H9 (cell line): ENCODE measurements at regions not wholly inside any gene's neighbourhood (a gene's known extent, or its start where the extent isn't known, plus 50 kb on each side); places are given as distances from the start of the nearest gene placed in this dataset.

Experiments used
- DNase-seq: peaks from one replicate; pipeline ENCODE4 v3.0.0-alpha.2; 2017
- H2AFZ ChIP-seq: one replicate; pipeline ENCODE4 v1.6.1; 2013; ENCODE audit warnings: mild to moderate bottlenecking, low read length, control low read depth, moderate library complexity
- H2AK5ac ChIP-seq: 2 replicates; pipeline ENCODE4 v1.6.1; 2013; ENCODE audit warnings: low read length, control low read depth, mixed read lengths; ENCODE audit not compliant: insufficient read length
- H2BK120ac ChIP-seq: one replicate; pipeline ENCODE4 v1.6.1; 2013; ENCODE audit warnings: low read depth, mild to moderate bottlenecking, low read length, control low read depth, inconsistent platforms; ENCODE audit not compliant: poor library complexity, severe bottlenecking
- H2BK12ac ChIP-seq: 2 replicates; pipeline ENCODE4 v1.6.1; 2013; ENCODE audit warnings: low read length, control low read depth, mixed read lengths, low read depth; ENCODE audit not compliant: insufficient read length
- H2BK15ac ChIP-seq: 2 replicates; pipeline ENCODE4 v1.6.1; 2013; ENCODE audit warnings: low read depth, low read length, control low read depth
- H2BK20ac ChIP-seq: one replicate; pipeline ENCODE4 v1.6.1; 2013; ENCODE audit warnings: low read depth, mild to moderate bottlenecking, low read length, control low read depth, inconsistent platforms; ENCODE audit not compliant: poor library complexity, severe bottlenecking
- H2BK5ac ChIP-seq: 2 replicates; pipeline ENCODE4 v1.6.1; 2013; ENCODE audit warnings: low read length, control low read depth, mixed read lengths; ENCODE audit not compliant: insufficient read length
- H3K14ac ChIP-seq: 2 replicates; pipeline ENCODE4 v1.6.1; 2013; ENCODE audit warnings: low read length, control low read depth; ENCODE audit not compliant: insufficient read depth
- H3K18ac ChIP-seq: 2 replicates; pipeline ENCODE4 v1.6.1; 2013; ENCODE audit warnings: low read depth, mild to moderate bottlenecking, mixed read lengths, low read length, control low read depth; ENCODE audit not compliant: insufficient read length
- H3K23ac ChIP-seq: 2 replicates; pipeline ENCODE4 v1.6.1; 2013; ENCODE audit warnings: low read length, control low read depth, mixed read lengths, low read depth; ENCODE audit not compliant: insufficient read length
- H3K23me2 ChIP-seq: 2 replicates; pipeline ENCODE4 v1.6.1; 2013; ENCODE audit warnings: low read depth, mild to moderate bottlenecking, mixed read lengths, low read length, control low read depth; ENCODE audit not compliant: insufficient read length, poor library complexity, severe bottlenecking
- H3K27ac ChIP-seq: 2 replicates; pipeline ENCODE4 v1.5.1; 2013; ENCODE audit warnings: low read length, control low read depth, mixed read lengths, low read depth; ENCODE audit not compliant: insufficient read length
- H3K27me3 ChIP-seq: 2 replicates; pipeline ENCODE4 v1.6.1; 2013; ENCODE audit warnings: low read length, control low read depth, inconsistent platforms; ENCODE audit not compliant: insufficient read depth
- H3K4ac ChIP-seq: 2 replicates; pipeline ENCODE4 v1.6.1; 2013; ENCODE audit warnings: low read depth, mild to moderate bottlenecking, control low read depth, inconsistent platforms, low read length, moderate library complexity
- H3K4me1 ChIP-seq: 2 replicates; pipeline ENCODE4 v1.6.1; 2013; ENCODE audit warnings: low read length, control low read depth, inconsistent platforms; ENCODE audit not compliant: insufficient read depth
- H3K4me2 ChIP-seq: 2 replicates; pipeline ENCODE4 v1.6.1; 2013; ENCODE audit warnings: low read length, control low read depth, mixed read lengths; ENCODE audit not compliant: insufficient read length, insufficient read depth
- H3K56ac ChIP-seq: 2 replicates; pipeline ENCODE4 v1.6.1; 2013; ENCODE audit warnings: low read depth, mild to moderate bottlenecking, mixed read lengths, low read length, control low read depth; ENCODE audit not compliant: insufficient read length
- H3K79me1 ChIP-seq: 2 replicates; pipeline ENCODE4 v1.6.1; 2013; ENCODE audit warnings: low read depth, mild to moderate bottlenecking, moderate library complexity, low read length, control low read depth, inconsistent platforms; ENCODE audit not compliant: insufficient read depth, poor library complexity, severe bottlenecking
- H3K79me2 ChIP-seq: 2 replicates; pipeline ENCODE4 v1.6.1; 2013; ENCODE audit warnings: low read length, control low read depth, inconsistent platforms; ENCODE audit not compliant: insufficient read depth
- H3K9ac ChIP-seq: 2 replicates; pipeline ENCODE4 v1.6.1; 2013; ENCODE audit warnings: low read length, control low read depth, mixed read lengths; ENCODE audit not compliant: insufficient read length; ENCODE audit errors: extremely low read depth
- H3K9me3 ChIP-seq: one replicate; pipeline ENCODE4 v1.6.1; 2013; ENCODE audit warnings: low read depth, low read length, inconsistent platforms; ENCODE audit not compliant: control insufficient read depth
- H3T11ph ChIP-seq: one replicate; pipeline ENCODE4 v1.6.1; 2013; ENCODE audit warnings: mild to moderate bottlenecking, low read length, control low read depth, inconsistent platforms
- H4K20me1 ChIP-seq: one replicate; pipeline ENCODE4 v1.6.1; 2013; ENCODE audit not compliant: control insufficient read depth, insufficient read length, insufficient read depth
- H4K5ac ChIP-seq: 2 replicates; pipeline ENCODE4 v1.6.1; 2013; ENCODE audit warnings: low read depth, mild to moderate bottlenecking, mixed read lengths, low read length, control low read depth; ENCODE audit not compliant: insufficient read length
- H4K8ac ChIP-seq: replicated peaks from 2 replicates; pipeline ENCODE4 v1.6.1; 2013; ENCODE audit warnings: low read length, control low read depth, mixed read lengths, low read depth; ENCODE audit not compliant: insufficient read length
- H4K91ac ChIP-seq: 2 replicates; pipeline ENCODE4 v1.6.1; 2013; ENCODE audit warnings: low read depth, mild to moderate bottlenecking, moderate library complexity, mixed read lengths, low read length, control low read depth; ENCODE audit not compliant: insufficient read length
- H3K27ac Mint-ChIP-seq, 3 experiments: 2 replicates in 2 of 3; 3 replicates in 1 of 3; pipeline ENCODE4 v1.8.0; 2020 to 2021; ENCODE audit warnings: mixed read lengths in 3 of 3, mild to moderate bottlenecking in 1 of 3, moderate library complexity in 1 of 3
- H3K27me3 Mint-ChIP-seq: 2 replicates; pipeline ENCODE4 v1.8.0; 2021; ENCODE audit warnings: low read depth, mild to moderate bottlenecking, moderate library complexity, mixed read lengths
- H3K36me3 Mint-ChIP-seq, 3 experiments: 2 replicates in 2 of 3; 3 replicates in 1 of 3; pipeline ENCODE4 v1.8.0; 2020 to 2021; ENCODE audit warnings: low read depth in 3 of 3, mixed read lengths in 3 of 3; ENCODE audit not compliant: insufficient read depth in 1 of 3
- H3K4me1 Mint-ChIP-seq, 2 experiments: 2 replicates each; pipeline ENCODE4 v1.8.0; 2020; ENCODE audit warnings: mixed read lengths in 2 of 2
- H3K4me3 Mint-ChIP-seq, 2 experiments: 2 replicates in 1 of 2; 3 replicates in 1 of 2; pipeline ENCODE4 v1.8.0; 2020 to 2021; ENCODE audit warnings: mild to moderate bottlenecking in 2 of 2, mixed read lengths in 2 of 2, moderate library complexity in 1 of 2
- H3K9me3 Mint-ChIP-seq, 2 experiments: 2 replicates in 1 of 2; 3 replicates in 1 of 2; pipeline ENCODE4 v1.8.0; 2020; ENCODE audit warnings: mild to moderate bottlenecking in 2 of 2, mixed read lengths in 2 of 2, moderate library complexity in 1 of 2
- WGBS: extraction: QIAGEN DNeasy Blood & Tissue Kit; methylation state at CpG from one replicate; pipeline ENCODE4 v1.1.7; 2013; ENCODE audit warnings: missing lambda C conversion rate, low lambda C conversion rate, mixed read lengths; ENCODE audit not compliant: insufficient read length; ENCODE audit errors: extremely low coverage; 5-methylcytosine and 5-hydroxymethylcytosine counted together
- TF ChIP-seq, protein P1 (sequence below): fragments of 200-600 bp; sonication (generic); conservative IDR thresholded peaks from 3 replicates; pipeline ENCODE4 v1.8.0; 2021; ENCODE audit warnings: antibody characterized with exemption, mild to moderate bottlenecking

DNA sequence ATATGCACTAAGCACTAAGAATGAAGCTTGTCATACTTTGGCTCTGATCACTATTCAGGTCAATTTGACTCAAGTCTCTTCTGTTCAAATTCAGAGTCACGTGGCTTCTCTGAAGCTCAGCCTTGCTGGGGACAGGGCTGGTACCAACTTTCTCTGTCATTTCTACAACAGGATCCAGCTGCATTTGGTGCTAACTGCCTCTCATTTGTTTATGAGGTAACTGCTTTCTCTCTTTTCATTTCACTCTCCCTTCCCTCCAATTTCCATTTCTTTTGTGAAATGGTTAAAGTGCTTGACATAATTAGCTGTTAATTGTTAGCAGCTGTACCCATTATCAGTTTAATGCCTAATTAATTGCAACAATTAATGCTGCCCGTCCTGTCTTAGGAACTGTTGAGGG lies 259.7 kb upstream of the PLET1 start:
- Histone ChIP-seq H3K14ac (no peak overlapping the region), H3K9me3 (no peaks in the 10 kb centered on the region), H4K5ac (no peak overlapping the region), H3K23me2 (no peaks in the 10 kb centered on the region), H3T11ph (no peak overlapping the region), H2BK12ac (no peak overlapping the region), H3K79me2 (no peaks in the 10 kb centered on the region), H3K79me1 (no peaks in the 10 kb centered on the region), H3K23ac (no peak overlapping the region), H3K4ac (no peak overlapping the region), H4K8ac (no peak overlapping the region), H2AK5ac (no peak overlapping the region), H3K18ac (no peak overlapping the region), H2BK20ac (no peak overlapping the region), H2BK15ac (no peak overlapping the region), H3K9ac (no peak overlapping the region), H3K4me2 (no peak overlapping the region), H2BK5ac (no peak overlapping the region), H3K4me1 (no peaks in the 10 kb centered on the region), H3K56ac (no peak overlapping the region), H4K20me1 (no peaks in the 10 kb centered on the region), H3K27ac (no peak overlapping the region), H4K91ac (no peak overlapping the region), H3K27me3 (no peaks in the 10 kb centered on the region), H2BK120ac (no peak overlapping the region), H2AFZ (no peak overlapping the region)
- WGBS = no CpG with 5 or more reads among the region's 2 CpGs
- Mint-ChIP-seq H3K9me3 (no peaks in the 10 kb centered on the region; a peak in 1 of 5 replicates), H3K4me3 (no peak overlapping the region), H3K27ac (no peak overlapping the region; a peak in 1 of 7 replicates), H3K36me3 (no peaks in the 10 kb centered on the region; a peak in 1 of 7 replicates), H3K4me1 (peaks cover 9 to 12% of the 10 kb centered on the region in 2 experiments), H3K27me3 (no peaks in the 10 kb centered on the region; the same call in none of the 2 replicates)
- TF ChIP-seq, protein P1, sequence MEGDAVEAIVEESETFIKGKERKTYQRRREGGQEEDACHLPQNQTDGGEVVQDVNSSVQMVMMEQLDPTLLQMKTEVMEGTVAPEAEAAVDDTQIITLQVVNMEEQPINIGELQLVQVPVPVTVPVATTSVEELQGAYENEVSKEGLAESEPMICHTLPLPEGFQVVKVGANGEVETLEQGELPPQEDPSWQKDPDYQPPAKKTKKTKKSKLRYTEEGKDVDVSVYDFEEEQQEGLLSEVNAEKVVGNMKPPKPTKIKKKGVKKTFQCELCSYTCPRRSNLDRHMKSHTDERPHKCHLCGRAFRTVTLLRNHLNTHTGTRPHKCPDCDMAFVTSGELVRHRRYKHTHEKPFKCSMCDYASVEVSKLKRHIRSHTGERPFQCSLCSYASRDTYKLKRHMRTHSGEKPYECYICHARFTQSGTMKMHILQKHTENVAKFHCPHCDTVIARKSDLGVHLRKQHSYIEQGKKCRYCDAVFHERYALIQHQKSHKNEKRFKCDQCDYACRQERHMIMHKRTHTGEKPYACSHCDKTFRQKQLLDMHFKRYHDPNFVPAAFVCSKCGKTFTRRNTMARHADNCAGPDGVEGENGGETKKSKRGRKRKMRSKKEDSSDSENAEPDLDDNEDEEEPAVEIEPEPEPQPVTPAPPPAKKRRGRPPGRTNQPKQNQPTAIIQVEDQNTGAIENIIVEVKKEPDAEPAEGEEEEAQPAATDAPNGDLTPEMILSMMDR = no peak
- no peak for DNase-seq
